ENCODE measurements at regions not wholly inside any gene's neighbourhood (a gene's known extent, or its start where the extent isn't known, plus 50 kb on each side); places are given as distances from the start of the nearest gene placed in this dataset.

DNA sequence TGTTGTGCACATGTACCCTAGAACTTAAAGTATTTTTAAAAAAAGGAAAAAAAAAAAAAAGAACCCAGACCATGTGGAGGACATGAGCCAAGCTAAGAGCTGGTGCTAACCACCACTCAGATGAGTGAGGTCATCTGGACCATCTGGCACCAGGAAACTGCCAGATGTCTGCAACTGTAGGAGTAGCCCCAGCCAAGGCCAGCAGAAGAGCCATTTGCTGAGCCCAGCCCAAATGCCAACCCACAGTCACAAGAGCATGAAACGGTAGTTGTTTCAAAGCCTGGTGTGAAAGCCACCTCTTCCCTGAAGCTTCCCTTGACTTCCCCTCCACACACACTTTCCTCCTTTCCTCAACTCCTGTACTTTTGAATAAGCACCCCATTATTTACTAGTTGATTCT is 69.2 kb upstream of the FCN1 start:
- Histone ChIP-seq H3K27me3 (ENCODE audit: low read depth, low read length) (no peaks in the 10 kb centered on the region), H3K9me3 (ENCODE audit: insufficient read depth, low read length) (no peaks in the 10 kb centered on the region), H3K4me3 (ENCODE audit: low read length) (no peak overlapping the region), H4K20me1 (ENCODE audit: insufficient read depth, low read length) (no peaks in the 10 kb centered on the region), H3K4me1 (ENCODE audit: low read length) (peaks cover 6% of the 10 kb centered on the region), H3K4me2 (ENCODE audit: low read length) (no peak overlapping the region), H3K79me2 (ENCODE audit: low read length) (no peaks in the 10 kb centered on the region), H2AFZ (ENCODE audit: low read depth, low read length) (no peak overlapping the region), H3K9ac (ENCODE audit: low read length) (no peak overlapping the region), H3K27ac (ENCODE audit: low read length) (no peak overlapping the region), H3K36me3 (replicated peaks; ENCODE audit: low read depth, low read length) (no peaks in the 10 kb centered on the region)
- TF ChIP-seq EZH2phosphoT487 (IDR thresholded peaks at IDR 0.05; ENCODE audit: low read depth), result no peak
- TF ChIP-seq, protein P1, sequence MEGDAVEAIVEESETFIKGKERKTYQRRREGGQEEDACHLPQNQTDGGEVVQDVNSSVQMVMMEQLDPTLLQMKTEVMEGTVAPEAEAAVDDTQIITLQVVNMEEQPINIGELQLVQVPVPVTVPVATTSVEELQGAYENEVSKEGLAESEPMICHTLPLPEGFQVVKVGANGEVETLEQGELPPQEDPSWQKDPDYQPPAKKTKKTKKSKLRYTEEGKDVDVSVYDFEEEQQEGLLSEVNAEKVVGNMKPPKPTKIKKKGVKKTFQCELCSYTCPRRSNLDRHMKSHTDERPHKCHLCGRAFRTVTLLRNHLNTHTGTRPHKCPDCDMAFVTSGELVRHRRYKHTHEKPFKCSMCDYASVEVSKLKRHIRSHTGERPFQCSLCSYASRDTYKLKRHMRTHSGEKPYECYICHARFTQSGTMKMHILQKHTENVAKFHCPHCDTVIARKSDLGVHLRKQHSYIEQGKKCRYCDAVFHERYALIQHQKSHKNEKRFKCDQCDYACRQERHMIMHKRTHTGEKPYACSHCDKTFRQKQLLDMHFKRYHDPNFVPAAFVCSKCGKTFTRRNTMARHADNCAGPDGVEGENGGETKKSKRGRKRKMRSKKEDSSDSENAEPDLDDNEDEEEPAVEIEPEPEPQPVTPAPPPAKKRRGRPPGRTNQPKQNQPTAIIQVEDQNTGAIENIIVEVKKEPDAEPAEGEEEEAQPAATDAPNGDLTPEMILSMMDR (IDR thresholded peaks at IDR 0.05; ENCODE audit: low read depth, low read length), result no peak

DNA sequence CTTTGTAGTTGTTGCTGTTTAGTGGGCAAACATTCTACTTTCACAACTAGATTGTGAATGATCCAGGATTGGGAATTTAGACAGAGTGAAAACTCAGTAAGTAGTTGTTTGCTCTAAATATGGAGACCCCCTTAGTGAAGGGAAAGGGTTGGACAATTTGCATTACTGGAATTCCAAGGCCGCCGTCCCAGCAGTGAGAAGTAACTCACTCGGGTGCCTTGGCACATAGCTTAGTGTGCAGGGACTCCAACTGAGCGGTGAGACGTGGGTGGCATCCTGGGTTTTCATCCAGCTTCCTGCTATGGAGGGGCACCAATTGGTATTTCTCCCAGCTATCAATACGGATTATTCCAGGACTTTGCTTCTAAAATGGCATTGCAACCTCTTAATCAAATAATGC is 69.7 kb upstream of the FCN1 start:
- TF ChIP-seq, protein P1 (IDR thresholded peaks at IDR 0.05; ENCODE audit: low read depth, low read length), result no peak
- no peak for TF ChIP-seq EZH2phosphoT487 (IDR thresholded peaks at IDR 0.05; ENCODE audit: low read depth)
- no peak overlapping the region for H3K27ac ChIP-seq (ENCODE audit: low read length)
- H3K36me3 ChIP-seq (replicated peaks; ENCODE audit: low read depth, low read length), result no peaks in the 10 kb centered on the region
- H3K4me1 ChIP-seq (ENCODE audit: low read length), result peaks cover 6% of the 10 kb centered on the region
- no peak overlapping the region for H3K4me2 ChIP-seq (ENCODE audit: low read length)
- no peaks in the 10 kb centered on the region for H3K9me3 ChIP-seq (ENCODE audit: insufficient read depth, low read length)
- H3K4me3 ChIP-seq (ENCODE audit: low read length), result no peak overlapping the region
- no peaks in the 10 kb centered on the region for H3K79me2 ChIP-seq (ENCODE audit: low read length)
- no peaks in the 10 kb centered on the region for H4K20me1 ChIP-seq (ENCODE audit: insufficient read depth, low read length)
- H2AFZ ChIP-seq (ENCODE audit: low read depth, low read length), result no peak overlapping the region
- H3K27me3 ChIP-seq (ENCODE audit: low read depth, low read length), result no peaks in the 10 kb centered on the region
- H3K9ac ChIP-seq (ENCODE audit: low read length), result no peak overlapping the region

DNA sequence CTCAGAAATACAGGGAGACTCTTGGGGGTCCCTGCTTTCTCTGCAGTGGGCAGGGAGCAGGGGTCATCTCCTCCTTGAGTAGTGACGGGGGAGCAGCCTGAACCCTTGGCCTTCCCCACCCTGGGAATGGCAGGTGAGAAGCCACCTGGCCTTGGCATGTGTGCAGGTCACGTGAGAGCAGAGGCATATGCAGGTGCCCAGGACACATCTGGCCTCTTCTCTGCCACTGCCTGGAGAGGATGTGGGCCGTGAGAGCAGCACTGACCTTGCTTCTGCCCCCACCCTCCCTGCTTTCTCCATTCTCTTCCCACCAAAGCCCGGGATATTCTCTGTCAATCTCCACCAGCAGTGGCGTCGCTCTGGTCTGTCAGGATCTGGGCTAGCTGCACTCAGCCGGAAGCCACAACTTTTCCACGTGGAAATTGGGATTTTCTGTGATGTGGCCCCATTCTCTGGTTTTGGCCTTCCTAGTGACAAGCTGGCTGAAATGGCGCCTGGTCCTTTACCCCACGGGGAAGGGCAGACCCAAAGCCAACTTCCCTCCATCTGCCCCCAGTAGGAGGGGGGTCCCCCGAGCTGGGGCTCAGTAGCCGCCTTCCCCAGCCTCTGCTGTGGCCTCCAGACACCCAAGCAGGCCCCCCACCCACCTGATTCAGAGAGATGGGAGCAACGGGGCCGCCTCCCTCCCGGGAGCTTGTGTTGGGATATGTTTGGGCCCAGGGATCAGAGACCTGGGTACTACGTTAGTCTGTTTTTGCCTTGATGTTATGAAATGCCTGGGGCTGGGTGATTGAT is 70.4 kb upstream of the FCN1 start:
- no peak overlapping the region for H3K4me3 ChIP-seq (ENCODE audit: low read length)
- no peaks in the 10 kb centered on the region for H4K20me1 ChIP-seq (ENCODE audit: insufficient read depth, low read length)
- H3K4me1 ChIP-seq (ENCODE audit: low read length), result no peaks in the 10 kb centered on the region
- no peaks in the 10 kb centered on the region for H3K36me3 ChIP-seq (replicated peaks; ENCODE audit: low read depth, low read length)
- no peak overlapping the region for H3K27ac ChIP-seq (ENCODE audit: low read length)
- no peak for TF ChIP-seq EZH2phosphoT487 (IDR thresholded peaks at IDR 0.05; ENCODE audit: low read depth)
- TF ChIP-seq, protein P1 (IDR thresholded peaks at IDR 0.05; ENCODE audit: low read depth, low read length), result no peak
- H3K9me3 ChIP-seq (ENCODE audit: insufficient read depth, low read length), result no peaks in the 10 kb centered on the region
- no peak overlapping the region for H3K4me2 ChIP-seq (ENCODE audit: low read length)
- H3K27me3 ChIP-seq (ENCODE audit: low read depth, low read length), result no peaks in the 10 kb centered on the region
- no peaks in the 10 kb centered on the region for H3K79me2 ChIP-seq (ENCODE audit: low read length)
- no peak overlapping the region for H2AFZ ChIP-seq (ENCODE audit: low read depth, low read length)
- H3K9ac ChIP-seq (ENCODE audit: low read length), result no peak overlapping the region

DNA sequence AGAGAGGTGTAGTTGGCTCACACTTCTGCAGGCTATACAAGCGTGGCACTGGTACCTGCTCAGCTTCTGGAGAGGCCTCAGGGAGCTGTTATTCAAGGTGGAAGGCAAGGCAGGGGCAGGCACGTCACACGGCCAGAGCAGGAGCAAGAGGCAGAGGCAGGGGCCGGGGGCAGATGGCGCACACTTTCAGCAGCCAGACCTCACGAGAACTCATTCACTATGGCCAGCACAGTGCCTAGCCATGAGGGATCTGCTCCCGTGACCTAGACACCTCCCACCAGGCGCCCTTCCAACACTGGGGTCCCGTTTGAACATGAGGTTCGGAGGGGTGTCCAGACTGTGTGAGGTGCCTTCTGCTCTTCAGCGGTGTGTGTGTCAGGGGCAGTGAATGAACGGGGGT is 71.0 kb upstream of the FCN1 start:
- H3K4me3 ChIP-seq (ENCODE audit: low read length), result no peak overlapping the region
- no peaks in the 10 kb centered on the region for H3K27me3 ChIP-seq (ENCODE audit: low read depth, low read length)
- TF ChIP-seq, protein P1 (IDR thresholded peaks at IDR 0.05; ENCODE audit: low read depth, low read length), result no peak
- TF ChIP-seq EZH2phosphoT487 (IDR thresholded peaks at IDR 0.05; ENCODE audit: low read depth), result no peak
- no peaks in the 10 kb centered on the region for H3K4me1 ChIP-seq (ENCODE audit: low read length)
- H4K20me1 ChIP-seq (ENCODE audit: insufficient read depth, low read length), result no peaks in the 10 kb centered on the region
- no peaks in the 10 kb centered on the region for H3K79me2 ChIP-seq (ENCODE audit: low read length)
- H3K9ac ChIP-seq (ENCODE audit: low read length), result no peak overlapping the region
- no peaks in the 10 kb centered on the region for H3K36me3 ChIP-seq (replicated peaks; ENCODE audit: low read depth, low read length)
- no peaks in the 10 kb centered on the region for H3K9me3 ChIP-seq (ENCODE audit: insufficient read depth, low read length)
- no peak overlapping the region for H3K4me2 ChIP-seq (ENCODE audit: low read length)
- H2AFZ ChIP-seq (ENCODE audit: low read depth, low read length), result no peak overlapping the region
- H3K27ac ChIP-seq (ENCODE audit: low read length), result no peak overlapping the region

All from OCI-LY3 (cell line).